IMR-90 (cell line): ENCODE measurements at regions not wholly inside any gene's neighbourhood (a gene's known extent, or its start where the extent isn't known, plus 50 kb on each side); places are given as distances from the start of the nearest gene placed in this dataset.

ENCODE experiments used
- ATAC-seq: fragments of 200-7000 bp; cut with Tn5 transposase; 2 replicates; pipeline ENCODE4 v1.9.1; 2020; ENCODE audit warnings: low read depth, mild to moderate bottlenecking, moderate library complexity
- BruUV-seq: library from RNA; stranded (reverse); fragments of 400-500 nt; replicated peaks from 2 replicates; lab custom pipeline; 2021; lab: Mats Ljungman, UMichigan
- CTCF ChIA-PET: fragments of 300-600 bp; formaldehyde crosslinking; extraction: SDS; loops from one replicate; lab custom pipeline; 2021; ENCODE audit warnings: antibody characterized with exemption; lab: Yijun Ruan, JAX
- POLR2A ChIA-PET: fragments of 300-600 bp; sonication (Branson Sonifier 250); formaldehyde crosslinking; loops from one replicate; lab custom pipeline; 2022; ENCODE audit warnings: antibody characterized with exemption; ENCODE audit not compliant: unreplicated experiment; lab: Charles Lee
- DNase-seq: peaks from one replicate; pipeline ENCODE4 v3.0.0; 2013
- H2AFZ ChIP-seq: replicated peaks from 2 replicates; pipeline ENCODE3; 2013; ENCODE audit warnings: low read length, mild to moderate bottlenecking; ENCODE audit not compliant: poor library complexity
- H2AK5ac ChIP-seq: 2 replicates; pipeline ENCODE4 v1.6.1; 2013; ENCODE audit warnings: low read depth, low read length, inconsistent platforms
- H2AK9ac ChIP-seq: replicated peaks from 2 replicates; pipeline ENCODE3; 2013; ENCODE audit warnings: mild to moderate bottlenecking, low read depth, low read length, moderate library complexity; ENCODE audit not compliant: poor library complexity
- H2BK120ac ChIP-seq: 2 replicates; pipeline ENCODE4 v1.6.1; 2013; ENCODE audit warnings: low read depth, low read length, inconsistent platforms
- H2BK15ac ChIP-seq: 3 replicates; pipeline ENCODE4 v1.6.1; 2013; ENCODE audit warnings: low read depth, low read length, inconsistent platforms
- H2BK20ac ChIP-seq: 2 replicates; pipeline ENCODE4 v1.6.1; 2013; ENCODE audit warnings: low read depth, mild to moderate bottlenecking, inconsistent platforms, low read length, moderate library complexity
- H2BK5ac ChIP-seq: 2 replicates; pipeline ENCODE4 v1.6.1; 2013; ENCODE audit warnings: mild to moderate bottlenecking, low read depth, low read length, inconsistent platforms; ENCODE audit not compliant: poor library complexity, severe bottlenecking
- H3K14ac ChIP-seq: replicated peaks from 2 replicates; pipeline ENCODE4 v1.6.1; 2013; ENCODE audit warnings: low read depth, low read length, inconsistent platforms
- H3K18ac ChIP-seq: 2 replicates; pipeline ENCODE4 v1.6.1; 2013; ENCODE audit warnings: low read depth, low read length, control low read depth
- H3K23ac ChIP-seq: 2 replicates; pipeline ENCODE4 v1.6.1; 2013; ENCODE audit warnings: low read depth, low read length, inconsistent platforms
- H3K27ac ChIP-seq: 2 replicates; pipeline ENCODE4 v1.5.1; 2013; ENCODE audit warnings: mild to moderate bottlenecking, control low read depth, low read length; ENCODE audit not compliant: insufficient read depth
- H3K27me3 ChIP-seq: 2 replicates; pipeline ENCODE4 v1.6.1; 2013; ENCODE audit warnings: low read length; ENCODE audit not compliant: control insufficient read depth, insufficient read depth
- H3K36me3 ChIP-seq: 2 replicates; pipeline ENCODE4 v1.6.1; 2013; ENCODE audit warnings: low read length, mixed read lengths; ENCODE audit not compliant: control insufficient read depth, insufficient read depth
- H3K4ac ChIP-seq: 2 replicates; pipeline ENCODE4 v1.6.1; 2013; ENCODE audit warnings: low read depth, low read length, inconsistent platforms
- H3K4me1 ChIP-seq: 2 replicates; pipeline ENCODE4 v1.6.1; 2013; ENCODE audit warnings: low read length, mixed read lengths; ENCODE audit not compliant: control insufficient read depth, insufficient read depth
- H3K4me2 ChIP-seq: 2 replicates; pipeline ENCODE4 v1.6.1; 2013; ENCODE audit warnings: low read depth, mild to moderate bottlenecking, control low read depth, low read length, moderate library complexity
- H3K4me3 ChIP-seq: 2 replicates; pipeline ENCODE4 v1.5.1; 2013; ENCODE audit warnings: low read depth, mild to moderate bottlenecking, control low read depth, low read length, moderate library complexity; ENCODE audit not compliant: insufficient read depth
- H3K56ac ChIP-seq: 2 replicates; pipeline ENCODE4 v1.6.1; 2013; ENCODE audit warnings: low read length, inconsistent platforms; ENCODE audit not compliant: insufficient read depth; ENCODE audit errors: extremely low read depth
- H3K79me1 ChIP-seq, 2 experiments: 2 replicates each; pipeline ENCODE4 v1.6.1; 2013; ENCODE audit warnings: low read length in 2 of 2, inconsistent platforms in 1 of 2, low read depth in 1 of 2
- H3K9ac ChIP-seq: 2 replicates; pipeline ENCODE4 v1.6.1; 2013; ENCODE audit warnings: low read depth, low read length, control low read depth
- H3K9me1 ChIP-seq: 2 replicates; pipeline ENCODE4 v1.6.1; 2013; ENCODE audit warnings: low read length, inconsistent platforms; ENCODE audit not compliant: insufficient read depth
- H3K9me3 ChIP-seq: 2 replicates; pipeline ENCODE4 v1.6.1; 2013; ENCODE audit warnings: low read length; ENCODE audit not compliant: control insufficient read depth, insufficient read depth
- H4K20me1 ChIP-seq: 2 replicates; pipeline ENCODE4 v1.6.1; 2013; ENCODE audit warnings: low read length, inconsistent platforms; ENCODE audit not compliant: insufficient read depth
- H4K5ac ChIP-seq: 2 replicates; pipeline ENCODE4 v1.6.1; 2013; ENCODE audit warnings: mild to moderate bottlenecking, low read depth, low read length, control low read depth
- H4K8ac ChIP-seq, 2 experiments: 2 replicates each; pipeline ENCODE4 v1.6.1; 2013; ENCODE audit warnings: low read depth in 2 of 2, low read length in 2 of 2, control low read depth in 1 of 2, inconsistent platforms in 1 of 2
- H4K91ac ChIP-seq: 2 replicates; pipeline ENCODE4 v1.6.1; 2013; ENCODE audit warnings: low read depth, low read length, inconsistent platforms; ENCODE audit not compliant: insufficient read depth
- BHLHE40 ChIP-seq: fragments of 150-350 bp; IDR thresholded peaks from 2 replicates; pipeline ENCODE4 v1.6.1; 2016; ENCODE audit warnings: mild to moderate bottlenecking, low read depth, low read length
- CEBPB ChIP-seq: IDR thresholded peaks from 2 replicates; pipeline ENCODE4 v1.6.1; 2012; ENCODE audit warnings: low read depth, low read length, improper control_type of control experiment
- CHD1 ChIP-seq: IDR thresholded peaks from 2 replicates; pipeline ENCODE4 v1.6.1; 2012; ENCODE audit warnings: low read depth, low read length, improper control_type of control experiment
- ELK1 ChIP-seq: fragments of 150-350 bp; IDR thresholded peaks from 2 replicates; pipeline ENCODE4 v1.6.1; 2016; ENCODE audit warnings: low read depth, mild to moderate bottlenecking, low read length, moderate library complexity, borderline replicate concordance
- FOS ChIP-seq: fragments of 150-350 bp; IDR thresholded peaks from 2 replicates; pipeline ENCODE4 v1.6.1; 2016; ENCODE audit warnings: low read depth, low read length
- MAFK ChIP-seq: IDR thresholded peaks from 2 replicates; pipeline ENCODE4 v1.6.1; 2012; ENCODE audit warnings: low read depth, low read length, improper control_type of control experiment
- MAZ ChIP-seq: IDR thresholded peaks from 2 replicates; pipeline ENCODE4 v1.6.1; 2012; ENCODE audit warnings: low read depth, mild to moderate bottlenecking, low read length, improper control_type of control experiment, moderate library complexity, borderline replicate concordance
- NFE2L2 ChIP-seq: fragments of 150-350 bp; IDR thresholded peaks from 2 replicates; pipeline ENCODE4 v1.6.1; 2016; ENCODE audit warnings: low read depth, mild to moderate bottlenecking, low read length
- POLR2A ChIP-seq: IDR thresholded peaks from 2 replicates; pipeline ENCODE4 v1.6.1; 2012; ENCODE audit warnings: mild to moderate bottlenecking, low read depth, low read length
- RAD21 ChIP-seq: IDR thresholded peaks from 2 replicates; pipeline ENCODE4 v1.6.1; 2012; ENCODE audit warnings: low read length, improper control_type of control experiment
- RFX5 ChIP-seq: IDR thresholded peaks from 2 replicates; pipeline ENCODE4 v1.8.0; 2012; ENCODE audit warnings: low read depth, mild to moderate bottlenecking, low read length, moderate library complexity
- SMC3 ChIP-seq: fragments of 150-350 bp; IDR thresholded peaks from 2 replicates; pipeline ENCODE4 v1.6.1; 2016; ENCODE audit warnings: low read depth, mild to moderate bottlenecking, antibody characterized with exemption, low read length, moderate library complexity
- USF2 ChIP-seq: fragments of 150-350 bp; IDR thresholded peaks from 2 replicates; pipeline ENCODE4 v1.6.1; 2017; ENCODE audit warnings: mild to moderate bottlenecking, antibody characterized with exemption, low read length, low read depth
- WGBS, 2 experiments: methylation state at CpG; one replicate each; pipeline versions ENCODE4 v1.1.5 to v1.1.7; 2013; ENCODE audit warnings: missing lambda C conversion rate in 2 of 2; ENCODE audit not compliant: insufficient read length in 1 of 2; ENCODE audit errors: extremely low coverage in 2 of 2; 5-methylcytosine and 5-hydroxymethylcytosine counted together
- dilution Hi-C: fragments of 300-500 bp; cut with HindIII; formaldehyde crosslinking; loops from one replicate; pipeline ENCODE4 v1.14.3; 2018; ENCODE audit warnings: low sequenced_read_pairs; ENCODE audit not compliant: unreplicated experiment
- in situ Hi-C: fragments of 300-500 bp; cut with MboI; formaldehyde crosslinking; loops from 3 replicates; pipeline ENCODE4 v1.14.3; 2019; ENCODE audit warnings: low sequenced_read_pairs, inconsistent platforms, mixed read lengths
- intact Hi-C: fragments of 100-400 bp; cut with micrococcal nuclease; formaldehyde crosslinking; loops from 2 replicates; pipeline ENCODE4 v1.10.0; 2022
- TF ChIP-seq, protein P1 (sequence below): conservative IDR thresholded peaks from 2 replicates; pipeline ENCODE4 v1.5.1; 2012; ENCODE audit warnings: mild to moderate bottlenecking, low read depth, low read length, improper control_type of control experiment

DNA sequence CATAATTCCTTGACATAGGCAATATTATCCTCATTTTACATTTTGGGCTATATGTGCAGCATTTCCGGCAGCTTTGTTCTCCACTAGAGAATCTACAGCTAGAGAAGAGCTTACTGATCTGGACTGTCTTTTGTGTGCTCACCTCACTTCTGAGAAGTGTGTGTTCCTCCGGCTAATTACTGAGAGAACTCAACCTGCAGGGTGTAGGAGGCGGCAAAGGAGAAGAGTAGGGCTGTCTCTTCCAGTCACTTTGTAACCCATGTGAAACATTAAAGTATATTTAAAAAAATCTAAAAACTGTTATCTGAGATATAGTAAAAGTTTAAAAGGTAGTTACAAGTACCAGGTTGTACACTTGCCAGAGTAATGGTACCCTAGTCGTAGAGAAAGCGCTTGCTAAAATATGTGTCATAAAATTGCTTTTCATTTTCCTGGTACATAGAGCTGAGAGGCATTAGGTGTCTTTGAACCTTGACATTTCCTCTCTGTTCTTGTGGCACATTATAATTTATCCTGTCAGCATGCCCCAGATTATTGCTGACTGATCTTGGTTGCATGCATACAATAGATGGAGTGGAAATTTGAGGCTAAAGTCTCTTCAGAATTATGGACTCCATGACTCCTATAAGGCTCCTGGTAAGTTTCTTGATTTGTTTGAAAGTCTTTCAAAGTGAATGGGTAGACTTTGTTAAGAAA, 381.9 kb downstream of the LMO7 start:
- Histone ChIP-seq H2AFZ (no peak overlapping the region), H3K4me2 (no peak overlapping the region), H4K8ac (no peak overlapping the region), H4K20me1 (no peaks in the 10 kb centered on the region), H2AK5ac (no peak overlapping the region), H4K5ac (no peak overlapping the region), H2BK15ac (no peak overlapping the region), H2BK20ac (no peak overlapping the region), H3K23ac (no peak overlapping the region), H3K9me1 (peaks cover 6% of the 10 kb centered on the region; the same call in 1 of the 2 replicates), H3K56ac (no peak overlapping the region), H3K4me1 (peaks cover 6% of the 10 kb centered on the region), H3K4me3 (no peak overlapping the region), H4K91ac (no peak overlapping the region), H3K18ac (no peak overlapping the region), H3K14ac (no peak overlapping the region), H3K27me3 (no peaks in the 10 kb centered on the region), H2BK5ac (no peak overlapping the region), H3K27ac (no peak overlapping the region), H3K79me1 (no peaks in the 10 kb centered on the region), H3K36me3 (no peaks in the 10 kb centered on the region), H2BK120ac (no peak overlapping the region), H3K9ac (no peak overlapping the region), H3K9me3 (no peaks in the 10 kb centered on the region), H3K4ac (no peak overlapping the region), H2AK9ac (no peak overlapping the region)
- dilution Hi-C loops: no loop called here
- ChIA-PET POLR2A (no interaction called here), CTCF (interaction anchor here (1.0 to 1.2 kb wide), 3 partner anchors 8 to 22 kb away, joined by 3 read pairs; no protein-coding TSS in a partner anchor)
- no CpG with 5 or more reads among the region's 5 CpGs for WGBS, 2 experiments
- no TSS peak for BruUV-seq
- intact Hi-C loops: no loop called here
- in situ Hi-C loops: loop anchor here (25.0 kb wide), 1 partner anchor 331 kb away; no protein-coding TSS in a partner anchor
- TF ChIP-seq, protein P1, sequence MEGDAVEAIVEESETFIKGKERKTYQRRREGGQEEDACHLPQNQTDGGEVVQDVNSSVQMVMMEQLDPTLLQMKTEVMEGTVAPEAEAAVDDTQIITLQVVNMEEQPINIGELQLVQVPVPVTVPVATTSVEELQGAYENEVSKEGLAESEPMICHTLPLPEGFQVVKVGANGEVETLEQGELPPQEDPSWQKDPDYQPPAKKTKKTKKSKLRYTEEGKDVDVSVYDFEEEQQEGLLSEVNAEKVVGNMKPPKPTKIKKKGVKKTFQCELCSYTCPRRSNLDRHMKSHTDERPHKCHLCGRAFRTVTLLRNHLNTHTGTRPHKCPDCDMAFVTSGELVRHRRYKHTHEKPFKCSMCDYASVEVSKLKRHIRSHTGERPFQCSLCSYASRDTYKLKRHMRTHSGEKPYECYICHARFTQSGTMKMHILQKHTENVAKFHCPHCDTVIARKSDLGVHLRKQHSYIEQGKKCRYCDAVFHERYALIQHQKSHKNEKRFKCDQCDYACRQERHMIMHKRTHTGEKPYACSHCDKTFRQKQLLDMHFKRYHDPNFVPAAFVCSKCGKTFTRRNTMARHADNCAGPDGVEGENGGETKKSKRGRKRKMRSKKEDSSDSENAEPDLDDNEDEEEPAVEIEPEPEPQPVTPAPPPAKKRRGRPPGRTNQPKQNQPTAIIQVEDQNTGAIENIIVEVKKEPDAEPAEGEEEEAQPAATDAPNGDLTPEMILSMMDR: no peak
- TF ChIP-seq RFX5 (no peak), MAFK (no peak), FOS (no peak), POLR2A (no peak), MAZ (no peak), CEBPB (no peak), USF2 (no peak), SMC3 (no peak), ELK1 (no peak), BHLHE40 (no peak), CHD1 (no peak), NFE2L2 (no peak), RAD21 (no peak)
- no peak for DNase-seq
- no peak for ATAC-seq
